22Rv1 (cell line): ENCODE measurements at regions not wholly inside any gene's neighbourhood (a gene's known extent, or its start where the extent isn't known, plus 50 kb on each side); places are given as distances from the start of the nearest gene placed in this dataset.

Experiments used
- CTCF ChIP-seq: fragments of 450-650 bp; IDR thresholded peaks from 2 replicates; pipeline ENCODE4 v1.5.1; 2017; ENCODE audit warnings: mild to moderate bottlenecking
- ZFX ChIP-seq: fragments of 450-650 bp; IDR thresholded peaks from 2 replicates; pipeline ENCODE4 v1.6.1; 2017; ENCODE audit warnings: antibody characterized with exemption, borderline replicate concordance

GRCh38 chr3:117887901-117888300, 1146.7 kb downstream of the IGSF11 start:
- no peak for TF ChIP-seq CTCF
- no peak for TF ChIP-seq ZFX
